ENCODE measurements at regions not wholly inside any gene's neighbourhood (a gene's known extent, or its start where the extent isn't known, plus 50 kb on each side); places are given as distances from the start of the nearest gene placed in this dataset.

- TF ChIP-seq CTCF (conservative IDR thresholded peaks at IDR 0.05; ENCODE audit: low read depth, low read length): no peak
- TF ChIP-seq EZH2 (IDR thresholded peaks at IDR 0.05; ENCODE audit: low read length, unreplicated experiment): no peak
Observed at GRCh38 chr17:71422968-71423367, 697.9 kb upstream of the SOX9 start.
